ENCODE measurements at regions not wholly inside any gene's neighbourhood (a gene's known extent, or its start where the extent isn't known, plus 50 kb on each side); places are given as distances from the start of the nearest gene placed in this dataset.

GRCh38 chr13:84912720-84913119 lies 886.5 kb downstream of the SLITRK6 start:
- H3K9me3 ChIP-seq (ENCODE audit: control insufficient read depth, insufficient read depth, low read depth, low read length): no peaks in the 10 kb centered on the region
- H3K4me1 ChIP-seq (ENCODE audit: control insufficient read depth, extremely low read depth, insufficient read depth, low read length): no peaks in the 10 kb centered on the region
- H2AFZ ChIP-seq (ENCODE audit: low read length): no peak overlapping the region
- no peaks in the 10 kb centered on the region for H4K20me1 ChIP-seq (ENCODE audit: control insufficient read depth, extremely low read depth, insufficient read depth, low read length)
- TF ChIP-seq CTCF (conservative IDR thresholded peaks at IDR 0.05 in 1 of 2, IDR thresholded peaks at IDR 0.05 in 1 of 2; ENCODE audit: low read depth in 1 of 2, low read length in 2 of 2): no peak
- no peak for TF ChIP-seq EZH2 (IDR thresholded peaks at IDR 0.05; ENCODE audit: low read length, missing control alignments)
- no peaks in the 10 kb centered on the region for H3K27me3 ChIP-seq (ENCODE audit: control insufficient read depth, insufficient read depth, low read length)
- H3K9ac ChIP-seq (ENCODE audit: insufficient read depth, low read length): no peak overlapping the region
- no peak overlapping the region for H3K4me2 ChIP-seq (ENCODE audit: extremely low read depth, insufficient read depth, low read length)
- H3K36me3 ChIP-seq (ENCODE audit: control insufficient read depth, insufficient read depth, low read length): no peaks in the 10 kb centered on the region
- no peaks in the 10 kb centered on the region for H3K79me2 ChIP-seq (ENCODE audit: control insufficient read depth, insufficient read depth, low read length)
- H3K4me3 ChIP-seq (replicated peaks in 1 of 4; ENCODE audit: control extremely low read depth in 1 of 4, insufficient read depth in 1 of 4, low read depth in 3 of 4, low read length in 4 of 4): no peak overlapping the region
- no peak overlapping the region for H3K27ac ChIP-seq (ENCODE audit: insufficient read depth, low read length)
- DNase-seq (ENCODE audit: low read depth in 2 of 2): no peak

GRCh38 chr13:84910423-84910822 lies 888.8 kb downstream of the SLITRK6 start:
- H2AFZ ChIP-seq (ENCODE audit: low read length): no peak overlapping the region
- no peaks in the 10 kb centered on the region for H3K79me2 ChIP-seq (ENCODE audit: control insufficient read depth, insufficient read depth, low read length)
- no peak overlapping the region for H3K4me3 ChIP-seq (replicated peaks in 1 of 4; ENCODE audit: control extremely low read depth in 1 of 4, insufficient read depth in 1 of 4, low read depth in 3 of 4, low read length in 4 of 4)
- no peaks in the 10 kb centered on the region for H3K36me3 ChIP-seq (ENCODE audit: control insufficient read depth, insufficient read depth, low read length)
- H3K27ac ChIP-seq (ENCODE audit: insufficient read depth, low read length): no peak overlapping the region
- DNase-seq (ENCODE audit: low read depth in 2 of 2): no peak
- no peaks in the 10 kb centered on the region for H3K4me1 ChIP-seq (ENCODE audit: control insufficient read depth, extremely low read depth, insufficient read depth, low read length)
- no peaks in the 10 kb centered on the region for H3K27me3 ChIP-seq (ENCODE audit: control insufficient read depth, insufficient read depth, low read length)
- H4K20me1 ChIP-seq (ENCODE audit: control insufficient read depth, extremely low read depth, insufficient read depth, low read length): no peaks in the 10 kb centered on the region
- TF ChIP-seq CTCF (conservative IDR thresholded peaks at IDR 0.05 in 1 of 2, IDR thresholded peaks at IDR 0.05 in 1 of 2; ENCODE audit: low read depth in 1 of 2, low read length in 2 of 2) (no peak), EZH2 (IDR thresholded peaks at IDR 0.05; ENCODE audit: low read length, missing control alignments) (no peak)
- no peaks in the 10 kb centered on the region for H3K9me3 ChIP-seq (ENCODE audit: control insufficient read depth, insufficient read depth, low read depth, low read length)
- no peak overlapping the region for H3K9ac ChIP-seq (ENCODE audit: insufficient read depth, low read length)
- no peak overlapping the region for H3K4me2 ChIP-seq (ENCODE audit: extremely low read depth, insufficient read depth, low read length)

GRCh38 chr13:84903391-84903790 lies 895.8 kb downstream of the SLITRK6 start:
- DNase-seq (ENCODE audit: low read depth in 2 of 2): no peak
- Histone ChIP-seq H3K4me2 (ENCODE audit: extremely low read depth, insufficient read depth, low read length) (no peak overlapping the region), H3K4me3 (replicated peaks in 1 of 4; ENCODE audit: control extremely low read depth in 1 of 4, insufficient read depth in 1 of 4, low read depth in 3 of 4, low read length in 4 of 4) (no peak overlapping the region), H3K27me3 (ENCODE audit: control insufficient read depth, insufficient read depth, low read length) (no peaks in the 10 kb centered on the region), H3K36me3 (ENCODE audit: control insufficient read depth, insufficient read depth, low read length) (no peaks in the 10 kb centered on the region), H2AFZ (ENCODE audit: low read length) (no peak overlapping the region), H3K9me3 (ENCODE audit: control insufficient read depth, insufficient read depth, low read depth, low read length) (no peaks in the 10 kb centered on the region), H3K9ac (ENCODE audit: insufficient read depth, low read length) (no peak overlapping the region), H4K20me1 (ENCODE audit: control insufficient read depth, extremely low read depth, insufficient read depth, low read length) (no peaks in the 10 kb centered on the region), H3K79me2 (ENCODE audit: control insufficient read depth, insufficient read depth, low read length) (no peaks in the 10 kb centered on the region), H3K4me1 (ENCODE audit: control insufficient read depth, extremely low read depth, insufficient read depth, low read length) (no peaks in the 10 kb centered on the region), H3K27ac (ENCODE audit: insufficient read depth, low read length) (no peak overlapping the region)
- TF ChIP-seq CTCF (conservative IDR thresholded peaks at IDR 0.05 in 1 of 2, IDR thresholded peaks at IDR 0.05 in 1 of 2; ENCODE audit: low read depth in 1 of 2, low read length in 2 of 2): no peak
- no peak for TF ChIP-seq EZH2 (IDR thresholded peaks at IDR 0.05; ENCODE audit: low read length, missing control alignments)
